ENCODE measurements at regions not wholly inside any gene's neighbourhood (a gene's known extent, or its start where the extent isn't known, plus 50 kb on each side); places are given as distances from the start of the nearest gene placed in this dataset.

GRCh38 chr10:55446441-55447002, 645.5 kb upstream of the PCDH15 start:
- TF ChIP-seq REST (IDR thresholded peaks at IDR 0.05; ENCODE audit: insufficient read depth in 1 of 2, low read depth in 2 of 2, low read length in 2 of 2) = no peak
- TF ChIP-seq POLR2AphosphoS5 (IDR thresholded peaks at IDR 0.05; ENCODE audit: low read depth, low read length) = no peak
- TF ChIP-seq TAF1 (IDR thresholded peaks at IDR 0.05; ENCODE audit: borderline replicate concordance, insufficient read depth, low read length) = no peak
- no peak for TF ChIP-seq SIN3A (IDR thresholded peaks at IDR 0.05; ENCODE audit: borderline replicate concordance, insufficient read depth, low read length)
- no peak for TF ChIP-seq FOXP2 (optimal IDR thresholded peaks at IDR 0.05; ENCODE audit: borderline replicate concordance, extremely low read depth, extremely low read length, insufficient read depth)
